ENCODE measurements at regions not wholly inside any gene's neighbourhood (a gene's known extent, or its start where the extent isn't known, plus 50 kb on each side); places are given as distances from the start of the nearest gene placed in this dataset.

DNA sequence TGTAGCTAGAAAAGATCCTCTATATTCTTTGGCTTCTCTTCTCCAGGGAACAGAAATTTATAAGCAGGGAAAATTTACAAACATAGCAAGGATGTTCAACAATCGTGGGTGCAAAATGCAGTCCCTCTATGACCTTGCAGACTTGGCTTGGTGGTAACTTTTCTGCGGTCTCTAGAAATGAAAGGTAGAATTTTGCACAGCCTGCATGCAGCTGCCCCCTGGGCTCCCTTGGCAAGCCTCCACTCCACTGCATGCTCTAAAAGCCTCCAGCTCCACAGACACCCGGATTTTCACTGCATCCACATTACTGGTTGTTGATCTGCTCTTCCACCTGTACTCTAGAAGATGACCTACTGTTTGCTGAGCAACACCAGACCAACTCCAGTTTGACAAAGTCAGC, 236.5 kb upstream of the EYS start:
- DNase-seq (ENCODE audit: extremely low spot score): no peak
- CTCF ChIA-PET: no interaction called here
- POLR2A ChIA-PET: no interaction called here
- TF ChIP-seq NFRKB (IDR thresholded peaks at IDR 0.05) (no peak), ARNT (IDR thresholded peaks at IDR 0.05) (no peak), FOXA1 (IDR thresholded peaks at IDR 0.05) (no peak), FOXK2 (IDR thresholded peaks at IDR 0.05) (no peak), ELF4 (IDR thresholded peaks at IDR 0.05) (no peak), FOXM1 (IDR thresholded peaks at IDR 0.05; ENCODE audit: borderline replicate concordance) (no peak), BHLHE40 (IDR thresholded peaks at IDR 0.05; ENCODE audit: borderline replicate concordance) (no peak), SP1 (IDR thresholded peaks at IDR 0.05) (no peak), TARDBP (IDR thresholded peaks at IDR 0.05) (no peak), HDGF (IDR thresholded peaks at IDR 0.05; ENCODE audit: borderline replicate concordance) (no peak), LEF1 (IDR thresholded peaks at IDR 0.05; ENCODE audit: borderline replicate concordance) (no peak), ZNF384 (IDR thresholded peaks at IDR 0.05) (no peak), CTBP1 (IDR thresholded peaks at IDR 0.05; ENCODE audit: borderline replicate concordance) (no peak), L3MBTL2 (conservative IDR thresholded peaks at IDR 0.05) (no peak), SUZ12 (IDR thresholded peaks at IDR 0.05) (no peak)
- TF ChIP-seq, protein P1, sequence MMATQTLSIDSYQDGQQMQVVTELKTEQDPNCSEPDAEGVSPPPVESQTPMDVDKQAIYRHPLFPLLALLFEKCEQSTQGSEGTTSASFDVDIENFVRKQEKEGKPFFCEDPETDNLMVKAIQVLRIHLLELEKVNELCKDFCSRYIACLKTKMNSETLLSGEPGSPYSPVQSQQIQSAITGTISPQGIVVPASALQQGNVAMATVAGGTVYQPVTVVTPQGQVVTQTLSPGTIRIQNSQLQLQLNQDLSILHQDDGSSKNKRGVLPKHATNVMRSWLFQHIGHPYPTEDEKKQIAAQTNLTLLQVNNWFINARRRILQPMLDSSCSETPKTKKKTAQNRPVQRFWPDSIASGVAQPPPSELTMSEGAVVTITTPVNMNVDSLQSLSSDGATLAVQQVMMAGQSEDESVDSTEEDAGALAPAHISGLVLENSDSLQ (IDR thresholded peaks at IDR 0.05): no peak

- DNase-seq (ENCODE audit: extremely low spot score): no peak
- TF ChIP-seq SP1 (IDR thresholded peaks at IDR 0.05) (no peak), TARDBP (IDR thresholded peaks at IDR 0.05) (no peak), ELF4 (IDR thresholded peaks at IDR 0.05) (no peak), ARNT (IDR thresholded peaks at IDR 0.05) (no peak), ZNF384 (IDR thresholded peaks at IDR 0.05) (no peak), SUZ12 (IDR thresholded peaks at IDR 0.05) (no peak), FOXK2 (IDR thresholded peaks at IDR 0.05) (no peak), LEF1 (IDR thresholded peaks at IDR 0.05; ENCODE audit: borderline replicate concordance) (no peak)
- TF ChIP-seq, protein P1 (IDR thresholded peaks at IDR 0.05): no peak
- ChIA-PET POLR2A (no interaction called here), CTCF (no interaction called here)
Measured at GRCh38 chr6:65943051-65943450, 236.0 kb upstream of the EYS start.

DNA sequence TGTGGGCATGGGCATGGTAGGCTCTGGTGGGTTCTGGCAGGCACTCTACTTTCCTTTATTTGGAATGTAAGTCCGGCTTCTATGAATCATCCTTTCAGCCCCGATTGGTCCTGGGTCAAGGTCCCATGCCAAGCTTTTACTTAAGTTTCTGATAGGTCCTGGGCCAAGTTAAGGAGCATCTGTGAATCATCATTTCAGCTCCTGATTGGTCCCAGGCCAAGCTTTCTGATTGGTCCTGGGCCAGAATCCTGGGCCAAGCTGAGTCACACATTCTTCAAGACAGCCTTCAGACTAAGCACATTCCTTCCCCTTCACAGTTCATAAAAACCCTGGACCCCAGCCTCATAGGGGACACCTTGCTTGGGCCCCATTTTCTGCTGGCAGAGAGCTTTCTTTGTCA, 231.0 kb upstream of the EYS start:
- ChIA-PET CTCF (no interaction called here), POLR2A (no interaction called here)
- no peak for DNase-seq (ENCODE audit: extremely low spot score)
- no peak for TF ChIP-seq BHLHE40 (IDR thresholded peaks at IDR 0.05; ENCODE audit: borderline replicate concordance)
- TF ChIP-seq SUZ12 (IDR thresholded peaks at IDR 0.05): no peak

- CTCF ChIA-PET: interaction anchor here (1.3 kb wide), 1 partner anchor 10 kb away, joined by 3 read pairs; no protein-coding TSS in a partner anchor
- no peak for DNase-seq (ENCODE audit: extremely low spot score)
- POLR2A ChIA-PET: no interaction called here
- TF ChIP-seq FOXA1 (IDR thresholded peaks at IDR 0.05) (no peak), L3MBTL2 (conservative IDR thresholded peaks at IDR 0.05) (no peak), FOXM1 (IDR thresholded peaks at IDR 0.05; ENCODE audit: borderline replicate concordance) (no peak), SUZ12 (IDR thresholded peaks at IDR 0.05) (no peak)
Measured at GRCh38 chr6:65935412-65935811, 228.4 kb upstream of the EYS start.

GRCh38 chr6:65933390-65933789, 226.4 kb upstream of the EYS start:
- DNase-seq (ENCODE audit: extremely low spot score): no peak
- no peak for TF ChIP-seq SP1 (IDR thresholded peaks at IDR 0.05)
- no peak for TF ChIP-seq TARDBP (IDR thresholded peaks at IDR 0.05)
- TF ChIP-seq L3MBTL2 (conservative IDR thresholded peaks at IDR 0.05): no peak
- TF ChIP-seq FOXK2 (IDR thresholded peaks at IDR 0.05): no peak
- no peak for TF ChIP-seq NFRKB (IDR thresholded peaks at IDR 0.05)
- TF ChIP-seq BHLHE40 (IDR thresholded peaks at IDR 0.05; ENCODE audit: borderline replicate concordance): no peak
- TF ChIP-seq FOXM1 (IDR thresholded peaks at IDR 0.05; ENCODE audit: borderline replicate concordance): no peak
- no peak for TF ChIP-seq FOXA1 (IDR thresholded peaks at IDR 0.05)
- TF ChIP-seq SUZ12 (IDR thresholded peaks at IDR 0.05): no peak
- no peak for TF ChIP-seq ZNF384 (IDR thresholded peaks at IDR 0.05)
- no peak for TF ChIP-seq ELF4 (IDR thresholded peaks at IDR 0.05)
- TF ChIP-seq LEF1 (IDR thresholded peaks at IDR 0.05; ENCODE audit: borderline replicate concordance): no peak
- ChIA-PET POLR2A (no interaction called here), CTCF (no interaction called here)

DNA sequence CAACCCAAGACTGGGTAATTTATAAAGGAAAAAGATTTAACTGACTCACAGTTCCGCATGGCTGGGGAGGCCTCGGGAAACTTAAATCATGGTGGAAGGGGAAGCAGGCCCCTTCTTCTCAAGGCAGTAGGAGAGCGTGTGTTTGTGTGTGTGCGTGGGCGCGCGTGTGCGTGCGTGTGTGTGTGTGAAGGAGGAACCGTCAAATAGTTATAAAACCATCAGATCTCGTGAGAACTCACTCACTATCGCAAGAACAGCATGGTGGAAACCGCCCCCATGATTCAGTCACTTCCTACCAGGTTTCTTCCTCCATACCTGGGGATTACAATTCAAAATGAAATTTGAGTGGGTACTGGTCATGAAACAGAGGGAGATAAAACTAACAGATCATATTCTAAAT, 220.1 kb upstream of the EYS start:
- ChIA-PET POLR2A (no interaction called here), CTCF (no interaction called here)
- TF ChIP-seq FOXA1 (IDR thresholded peaks at IDR 0.05): no peak
- no peak for TF ChIP-seq L3MBTL2 (conservative IDR thresholded peaks at IDR 0.05)
- TF ChIP-seq, protein P1 (IDR thresholded peaks at IDR 0.05): no peak
- no peak for TF ChIP-seq HDGF (IDR thresholded peaks at IDR 0.05; ENCODE audit: borderline replicate concordance)
- TF ChIP-seq FOXK2 (IDR thresholded peaks at IDR 0.05): no peak
- no peak for TF ChIP-seq CTBP1 (IDR thresholded peaks at IDR 0.05; ENCODE audit: borderline replicate concordance)
- no peak for TF ChIP-seq BHLHE40 (IDR thresholded peaks at IDR 0.05; ENCODE audit: borderline replicate concordance)
- no peak for TF ChIP-seq ARNT (IDR thresholded peaks at IDR 0.05)
- TF ChIP-seq ELF4 (IDR thresholded peaks at IDR 0.05): no peak
- no peak for TF ChIP-seq TARDBP (IDR thresholded peaks at IDR 0.05)
- DNase-seq (ENCODE audit: extremely low spot score): no peak

DNA sequence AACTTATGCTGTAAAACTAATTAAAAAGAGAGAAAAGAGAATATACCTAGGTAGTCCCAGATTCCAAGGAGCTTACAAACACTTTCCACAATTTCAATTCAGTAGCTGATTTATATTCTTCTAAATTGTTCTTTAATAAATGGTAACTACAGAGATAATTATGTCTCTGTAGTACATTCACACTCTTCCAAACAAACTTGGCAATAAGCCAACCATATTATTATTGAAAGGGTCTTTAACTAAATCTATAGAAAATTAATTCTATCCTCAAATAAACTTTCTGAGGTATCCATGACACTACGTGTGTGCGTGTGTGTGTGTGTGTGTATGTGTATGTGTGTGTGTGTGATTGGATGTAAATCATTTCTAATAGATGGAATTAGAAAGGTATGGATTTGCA, 217.4 kb upstream of the EYS start:
- POLR2A ChIA-PET: no interaction called here
- no peak for DNase-seq (ENCODE audit: extremely low spot score)

More for the DNA sequence above, 217.4 kb upstream of the EYS start:
- TF ChIP-seq L3MBTL2 (conservative IDR thresholded peaks at IDR 0.05): no peak
- CTCF ChIA-PET: no interaction called here
